Gastrocnemius medialis (tissue), 4 donors: ENCODE measurements at regions not wholly inside any gene's neighbourhood (a gene's known extent, or its start where the extent isn't known, plus 50 kb on each side); places are given as distances from the start of the nearest gene placed in this dataset.

Source experiments
- ATAC-seq, 2 donors: fragments of 150-250 bp; one replicate each; pipeline ENCODE4 v1.9.1; 2016
- DNase-seq, 2 donors: peaks; one replicate each; pipeline ENCODE4 v3.0.0-alpha.2; 2019
- H3K27ac ChIP-seq, 4 donors: fragments of 200-600 bp; sonication (generic); 1 replicate in 1 of 4; 2 replicates in 3 of 4; pipeline ENCODE4 v1.5.1; 2016 to 2018; ENCODE audit warnings: mild to moderate bottlenecking in 2 of 4, moderate library complexity in 1 of 4
- H3K27me3 ChIP-seq, 3 donors: fragments of 200-600 bp; sonication (generic) in 2 of 3; 1 replicate in 1 of 3; 2 replicates in 2 of 3; pipeline versions ENCODE4 v1.5.1 to v1.6.0; 2016 to 2019; ENCODE audit warnings: mild to moderate bottlenecking in 1 of 3, moderate library complexity in 1 of 3
- H3K36me3 ChIP-seq, 2 donors: fragments of 200-600 bp; sonication (generic) in 1 of 2; one replicate each; pipeline ENCODE4 v1.5.1; 2017 to 2018
- H3K4me1 ChIP-seq, 2 donors: fragments of 200-600 bp; sonication (generic) in 1 of 2; one replicate each; pipeline ENCODE4 v1.5.1; 2016 to 2017; ENCODE audit warnings: mild to moderate bottlenecking in 2 of 2
- H3K4me3 ChIP-seq, 4 donors: fragments of 200-600 bp; sonication (generic) in 3 of 4; 1 replicate in 1 of 4; 2 replicates in 3 of 4; pipeline ENCODE4 v1.5.1; 2016 to 2019; ENCODE audit warnings: mild to moderate bottlenecking in 2 of 4
- H3K9me3 ChIP-seq, 3 donors: fragments of 200-600 bp; sonication (generic) in 2 of 3; 1 replicate in 1 of 3; 2 replicates in 2 of 3; pipeline ENCODE4 v1.5.1; 2016 to 2019
- CTCF ChIP-seq, 5 experiments: fragments of 450-650 bp in 3 of 5; fragments of 200-600 bp in 2 of 5; sonication (generic) in 2 of 5; IDR thresholded peaks in 4 of 5; conservative IDR thresholded peaks in 1 of 5; 1 replicate in 4 of 5; 2 replicates in 1 of 5; pipeline ENCODE4 v1.5.1; 2016 to 2019; ENCODE audit warnings: antibody characterized with exemption in 5 of 5, mild to moderate bottlenecking in 3 of 5, moderate library complexity in 3 of 5
- POLR2A ChIP-seq, 2 donors: fragments of 450-650 bp; IDR thresholded peaks; one replicate each; pipeline ENCODE4 v1.6.1; 2017; ENCODE audit warnings: antibody characterized with exemption in 2 of 2, mild to moderate bottlenecking in 2 of 2, moderate library complexity in 2 of 2
- in situ Hi-C, 4 donors: fragments of 200-750 bp; cut with MboI; loops; one replicate each; pipeline versions ENCODE4 v1.15.0 to v1.8.0; 2017; ENCODE audit warnings: low sequenced_read_pairs in 4 of 4
- intact Hi-C: fragments of 100-400 bp; cut with DNase I; formaldehyde crosslinking; loops from one replicate; pipeline ENCODE4 v1.15.1; 2023; ENCODE audit warnings: low total_unique reads

- in situ Hi-C loops = loop anchor here in 2 of 4 donors (10.0 to 25.0 kb wide), 2 partner anchors 244 to 246 kb away; no protein-coding TSS in a partner anchor
- TF ChIP-seq POLR2A (IDR thresholded peaks at IDR 0.05) (no peak), CTCF (IDR thresholded peaks at IDR 0.05 in 4 of 5, conservative IDR thresholded peaks at IDR 0.05 in 1 of 5) (no peak)
Measured at GRCh38 chr17:77768248-77768852, 190.2 kb upstream of the TNRC6C start.

GRCh38 chr17:77769215-77769614 is 189.3 kb upstream of the TNRC6C start:
- no peaks in the 10 kb centered on the region for H3K36me3 ChIP-seq
- no peak for DNase-seq
- intact Hi-C loops = no loop called here
- TF ChIP-seq CTCF (IDR thresholded peaks at IDR 0.05 in 4 of 5, conservative IDR thresholded peaks at IDR 0.05 in 1 of 5) (no peak), POLR2A (IDR thresholded peaks at IDR 0.05) (no peak)
- no peak overlapping the region for H3K27ac ChIP-seq
- no peaks in the 10 kb centered on the region for H3K27me3 ChIP-seq
- H3K4me1 ChIP-seq = no peaks in the 10 kb centered on the region
- in situ Hi-C loops = loop anchor here in 2 of 4 donors (10.0 to 25.0 kb wide), 2 partner anchors 243 to 246 kb away; no protein-coding TSS in a partner anchor
- H3K9me3 ChIP-seq = no peaks in the 10 kb centered on the region
- no peak for ATAC-seq
- no peak overlapping the region for H3K4me3 ChIP-seq

More at GRCh38 chr17:77768248-77768852, 190.2 kb upstream of the TNRC6C start:
- ATAC-seq = no peak
- intact Hi-C loops = no loop called here
- no peak overlapping the region for H3K4me3 ChIP-seq
- H3K27me3 ChIP-seq = no peaks in the 10 kb centered on the region
- no peaks in the 10 kb centered on the region for H3K36me3 ChIP-seq
- H3K9me3 ChIP-seq = no peaks in the 10 kb centered on the region
- H3K27ac ChIP-seq = no peak overlapping the region
- no peak for DNase-seq
- H3K4me1 ChIP-seq = no peaks in the 10 kb centered on the region

GRCh38 chr17:77769762-77770161 is 188.7 kb upstream of the TNRC6C start:
- Histone ChIP-seq H3K36me3 (no peaks in the 10 kb centered on the region), H3K4me3 (no peak overlapping the region), H3K9me3 (no peaks in the 10 kb centered on the region), H3K27ac (no peak overlapping the region), H3K27me3 (no peaks in the 10 kb centered on the region), H3K4me1 (no peaks in the 10 kb centered on the region)
- in situ Hi-C loops (loop anchor here in 2 of 4 donors (10.0 to 25.0 kb wide), 2 partner anchors 243 to 245 kb away; no protein-coding TSS in a partner anchor), intact Hi-C loops (no loop called here)
- ATAC-seq (no peak), DNase-seq (no peak)
- TF ChIP-seq CTCF (IDR thresholded peaks at IDR 0.05 in 4 of 5, conservative IDR thresholded peaks at IDR 0.05 in 1 of 5) (no peak), POLR2A (IDR thresholded peaks at IDR 0.05) (no peak)

GRCh38 chr17:77770331-77771105 is 188.0 kb upstream of the TNRC6C start:
- Histone ChIP-seq H3K27ac (no peak overlapping the region), H3K4me1 (no peaks in the 10 kb centered on the region), H3K27me3 (no peaks in the 10 kb centered on the region), H3K4me3 (no peak overlapping the region), H3K36me3 (no peaks in the 10 kb centered on the region), H3K9me3 (no peaks in the 10 kb centered on the region)
- in situ Hi-C loops = loop anchor here in 1 of 4 donors (25.0 kb wide), 1 partner anchor 242 kb away; no protein-coding TSS in a partner anchor
- ATAC-seq (no peak), DNase-seq (no peak)
- TF ChIP-seq POLR2A (IDR thresholded peaks at IDR 0.05) = no peak
- TF ChIP-seq CTCF (IDR thresholded peaks at IDR 0.05 in 4 of 5, conservative IDR thresholded peaks at IDR 0.05 in 1 of 5) = no peak
- intact Hi-C loops = no loop called here
